NCI-H2107 treated with DMSO at 0.1 percent for 48 hours (cell line): ENCODE measurements at regions not wholly inside any gene's neighbourhood (a gene's known extent, or its start where the extent isn't known, plus 50 kb on each side); places are given as distances from the start of the nearest gene placed in this dataset.

Experiments used
- DNase-seq: peaks from one replicate; lab custom pipeline; 2025; ENCODE audit not compliant: unreplicated experiment; lab: John Stamatoyannopoulos, UW

GRCh38 chr2:106977717-106978116, 91.8 kb upstream of the ST6GAL2 start:
- no peak for DNase-seq

DNA sequence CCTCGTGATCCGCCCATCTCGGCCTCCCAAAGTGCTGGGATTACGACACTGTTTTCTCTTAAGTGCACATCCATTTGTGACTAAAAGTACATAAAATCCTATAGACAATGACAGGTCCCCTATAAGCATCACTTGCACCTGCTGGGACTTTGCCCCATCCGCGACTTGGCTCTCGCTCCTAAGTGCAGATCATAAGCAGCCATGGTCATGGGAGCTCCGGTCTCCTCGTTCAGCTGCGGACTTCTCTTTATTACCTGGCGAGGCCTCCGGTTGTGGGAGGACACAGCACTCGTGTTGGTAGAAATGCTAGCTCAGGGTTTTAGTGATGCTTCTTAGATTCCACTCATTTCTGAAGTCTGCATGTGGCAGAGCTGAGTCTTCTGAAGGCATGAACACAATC, 92.7 kb upstream of the ST6GAL2 start:
- DNase-seq: no peak

GRCh38 chr2:106981491-106981890, 95.5 kb upstream of the ST6GAL2 start:
- no peak for DNase-seq

DNA sequence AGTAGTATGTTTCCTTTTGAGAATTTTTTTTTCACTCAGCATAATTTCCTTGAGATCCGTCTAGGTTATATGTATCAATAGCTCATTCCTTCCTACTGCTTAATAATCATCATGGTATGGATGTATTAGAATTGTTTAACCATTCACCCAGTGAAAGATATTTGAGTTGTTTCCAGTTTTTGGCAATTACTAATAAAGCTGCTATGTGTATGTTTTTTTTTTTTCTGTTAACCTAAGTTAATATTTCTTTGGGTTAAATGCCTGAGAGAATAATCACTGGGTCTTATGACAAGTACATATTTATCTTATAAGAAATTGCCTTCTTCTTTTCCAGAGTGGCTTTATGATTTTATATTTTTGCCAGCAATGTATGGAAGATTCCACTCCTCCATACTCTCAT, 96.4 kb upstream of the ST6GAL2 start:
- DNase-seq: no peak

DNA sequence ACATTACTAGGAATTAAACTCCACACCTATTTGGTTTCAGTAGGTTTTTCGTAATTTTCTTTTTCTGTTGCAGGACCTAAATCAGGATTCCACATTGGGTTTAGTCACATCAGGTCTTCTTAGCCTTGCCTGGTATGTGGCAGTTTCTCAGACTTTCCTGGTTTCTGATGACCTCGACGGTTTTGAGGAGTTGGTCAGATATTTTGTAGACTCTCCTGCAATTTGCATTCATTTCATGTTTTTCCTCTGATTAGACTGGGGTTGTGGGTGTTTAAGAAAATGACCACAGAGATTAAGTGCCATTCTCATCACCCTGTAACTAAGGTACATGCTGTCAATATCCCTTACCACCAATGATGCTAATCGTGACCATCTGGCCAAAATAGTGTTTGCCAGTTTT, 97.3 kb upstream of the ST6GAL2 start:
- DNase-seq: no peak

GRCh38 chr2:106988361-106988760, 102.4 kb upstream of the ST6GAL2 start:
- DNase-seq: no peak

DNA sequence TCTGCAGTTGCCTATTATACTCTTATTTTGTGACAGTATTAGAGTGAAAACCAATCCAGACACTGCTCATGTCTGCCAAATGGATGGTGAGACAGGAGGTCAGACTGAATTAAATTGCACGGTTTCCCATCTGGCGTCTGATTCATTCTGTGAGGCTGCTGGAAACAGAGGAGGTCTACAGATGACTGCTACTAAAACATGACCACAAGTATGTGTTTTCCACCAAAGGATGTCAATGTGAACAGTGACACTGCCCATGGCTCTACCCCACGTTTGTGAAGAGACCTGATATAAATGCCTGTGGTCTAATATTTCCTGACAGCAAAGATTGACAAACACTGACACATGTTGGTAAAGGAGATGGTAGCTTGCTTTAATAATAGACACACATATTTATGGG, 104.3 kb upstream of the ST6GAL2 start:
- no peak for DNase-seq

DNA sequence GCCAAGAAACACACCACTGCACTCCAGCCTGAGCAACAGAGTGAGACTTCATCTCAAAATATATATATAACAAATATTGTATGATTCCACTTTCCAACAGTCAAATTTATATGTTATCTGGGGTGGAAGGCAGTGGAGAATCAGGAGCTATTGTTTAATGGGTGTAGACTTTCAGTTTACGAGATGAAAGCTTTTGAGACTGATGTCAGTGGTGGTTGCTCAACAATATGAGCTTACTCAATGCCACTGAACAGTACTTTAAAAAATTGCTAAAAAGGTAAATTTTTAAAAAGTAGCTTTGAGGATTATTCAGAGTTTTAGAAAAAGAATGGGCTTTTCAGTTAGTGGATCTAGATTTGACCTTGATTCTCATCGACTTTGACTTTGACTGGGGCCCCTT, 105.9 kb upstream of the ST6GAL2 start:
- DNase-seq: no peak

GRCh38 chr2:106995556-106995955, 109.6 kb upstream of the ST6GAL2 start:
- no peak for DNase-seq

GRCh38 chr2:106996171-106996769, 110.3 kb upstream of the ST6GAL2 start:
- no peak for DNase-seq

- DNase-seq: no peak
These were observed 111.2 kb upstream of the ST6GAL2 start for GRCh38 chr2:106997204-106997603.

- DNase-seq: no peak
These were observed 115.1 kb upstream of the ST6GAL2 start for GRCh38 chr2:107001062-107001461.

GRCh38 chr2:107001551-107001950, 115.6 kb upstream of the ST6GAL2 start:
- DNase-seq: no peak

DNA sequence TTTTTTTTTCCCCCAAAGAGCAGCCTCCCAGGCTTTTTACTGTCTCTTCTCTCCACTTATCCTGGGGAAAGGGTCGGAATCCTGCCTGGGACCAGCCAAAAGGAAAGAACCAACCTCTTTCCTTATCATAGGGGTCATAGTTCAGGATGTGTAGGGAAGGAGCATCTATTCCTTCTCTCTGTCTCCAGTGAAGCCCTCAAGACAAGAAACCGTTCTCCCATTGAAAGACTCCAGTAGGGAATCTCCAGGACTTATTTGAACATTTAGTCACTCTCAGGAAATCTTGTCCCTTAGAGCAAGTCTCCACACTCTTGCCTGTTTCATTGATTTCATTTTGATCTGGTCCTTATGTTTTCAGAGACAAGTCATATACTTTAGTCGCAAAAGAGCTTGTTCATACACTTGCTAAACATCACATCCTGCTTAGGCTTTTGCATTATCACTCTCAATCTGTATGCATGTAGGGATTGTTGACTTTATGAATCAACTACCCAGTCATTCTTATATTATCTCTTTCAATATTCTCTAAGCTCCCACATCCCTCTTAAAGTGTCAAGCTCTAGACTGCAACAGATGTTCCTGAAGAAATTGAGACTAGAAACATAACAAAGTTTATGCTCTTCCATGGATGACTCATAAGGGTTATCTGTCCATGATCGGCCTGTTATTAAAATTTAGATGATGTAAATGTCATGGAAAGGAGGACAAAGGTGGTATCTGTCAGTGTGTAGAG, 116.2 kb upstream of the ST6GAL2 start:
- no peak for DNase-seq

GRCh38 chr2:107002735-107003134, 116.8 kb upstream of the ST6GAL2 start:
- DNase-seq: no peak

DNA sequence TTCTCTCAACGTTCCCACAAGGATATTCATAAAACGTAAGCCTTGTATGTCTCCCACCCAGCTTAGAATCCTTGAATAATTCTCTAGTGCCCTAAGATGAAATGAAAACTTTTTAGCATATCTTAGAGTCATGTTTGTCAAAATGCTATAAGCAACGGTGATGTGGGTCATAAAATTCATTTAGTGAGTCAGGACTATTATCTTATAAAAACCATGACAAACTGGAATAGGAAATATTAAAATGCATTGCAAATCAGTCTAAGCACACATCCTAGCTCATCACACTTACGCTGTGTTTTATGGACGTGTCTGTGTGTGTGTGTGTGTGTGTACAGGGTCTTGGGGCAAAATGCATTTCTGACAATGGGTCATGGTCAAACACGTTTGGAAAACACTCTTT, 119.9 kb upstream of the ST6GAL2 start:
- DNase-seq: no peak

DNA sequence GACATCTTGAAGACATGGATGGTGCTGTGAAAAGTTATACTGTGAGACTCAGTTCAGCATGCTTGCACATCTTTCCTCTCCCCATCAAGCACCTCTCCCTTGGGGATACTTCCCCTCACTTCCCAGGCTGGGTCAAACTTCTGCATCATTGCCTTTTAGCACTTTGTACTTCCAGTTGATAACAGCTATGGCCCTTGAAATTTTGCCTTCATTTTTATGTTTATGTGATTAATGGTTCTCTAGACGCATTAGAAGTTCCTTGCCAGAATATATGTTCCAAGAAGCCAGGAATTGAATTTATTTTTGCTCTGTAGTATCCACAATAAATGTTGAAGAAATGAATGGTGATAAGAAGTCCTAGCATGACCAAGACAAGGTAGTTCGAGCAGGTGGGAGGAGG, 120.9 kb upstream of the ST6GAL2 start:
- no peak for DNase-seq

DNA sequence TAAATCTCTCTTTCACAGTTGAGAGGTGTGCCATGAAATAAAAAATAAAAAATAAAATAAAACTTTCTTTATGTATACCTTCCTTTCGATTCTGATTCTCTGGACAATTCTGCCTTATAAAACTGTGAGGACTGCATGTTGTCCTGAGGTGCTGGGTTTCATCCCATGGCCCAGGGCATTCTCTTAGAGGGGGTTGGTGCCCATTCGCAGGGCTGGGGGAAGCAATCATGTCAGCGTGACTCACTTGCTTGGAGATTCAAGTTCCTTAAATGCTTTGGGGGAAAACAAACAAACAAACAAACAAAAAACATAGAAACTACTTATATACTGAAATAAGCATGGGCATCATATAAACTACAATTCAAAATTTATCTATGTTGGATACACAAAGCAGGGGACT, 122.0 kb upstream of the ST6GAL2 start:
- DNase-seq: no peak

GRCh38 chr2:107008843-107009242, 122.9 kb upstream of the ST6GAL2 start:
- DNase-seq: no peak

DNA sequence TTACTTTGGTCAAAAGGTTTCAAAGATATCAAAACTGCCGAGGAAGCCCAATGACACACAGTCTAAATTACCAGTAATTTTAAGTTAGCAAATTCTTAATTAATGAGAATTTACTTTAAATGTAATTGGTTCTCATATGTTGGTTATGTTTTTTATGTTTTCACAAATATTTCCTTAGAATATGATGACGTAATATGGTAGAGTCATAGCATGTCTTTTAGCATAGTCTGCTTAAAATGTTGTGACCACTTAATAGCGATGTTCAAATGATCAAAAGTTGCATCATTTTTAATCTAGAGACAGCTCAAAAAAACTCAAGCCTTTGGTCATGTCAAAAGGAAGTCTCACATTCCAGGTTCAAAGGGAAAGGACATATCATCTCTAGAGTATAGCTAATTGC, 123.3 kb upstream of the ST6GAL2 start:
- DNase-seq: no peak

DNA sequence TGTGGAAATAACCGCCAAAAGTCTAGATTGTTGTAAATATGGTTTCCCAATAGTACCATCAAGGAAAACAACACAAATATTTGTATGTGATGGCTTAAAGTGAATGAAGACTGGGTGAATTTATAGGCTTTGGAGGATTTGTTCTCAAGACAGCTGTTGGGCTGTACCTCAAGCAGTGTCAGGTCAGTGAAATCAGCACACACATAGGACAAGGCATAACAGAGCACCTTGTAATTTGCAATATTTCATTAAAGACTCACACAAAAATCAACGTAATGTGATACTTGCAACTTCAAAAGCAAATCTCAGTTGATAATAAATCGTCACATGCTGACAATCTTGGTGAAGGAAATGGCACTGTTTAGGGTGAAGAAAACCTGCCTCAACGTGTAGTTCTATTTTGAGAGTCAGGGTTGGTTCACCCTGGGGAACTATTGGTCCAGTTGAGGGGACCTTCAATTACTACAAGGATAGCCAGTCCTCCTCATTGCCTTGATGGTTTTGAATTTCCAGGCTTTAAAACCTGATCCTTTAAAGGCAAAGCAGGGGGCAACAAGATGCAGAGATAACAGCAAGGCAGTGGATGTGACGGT, 126.8 kb upstream of the ST6GAL2 start:
- DNase-seq: no peak

GRCh38 chr2:107013884-107014283, 127.9 kb upstream of the ST6GAL2 start:
- no peak for DNase-seq

- DNase-seq: no peak
These were observed 132.4 kb upstream of the ST6GAL2 start for GRCh38 chr2:107018366-107018765.
